Amniotic epithelial cell (primary cell): ENCODE measurements at regions not wholly inside any gene's neighbourhood (a gene's known extent, or its start where the extent isn't known, plus 50 kb on each side); places are given as distances from the start of the nearest gene placed in this dataset.
"Not testable (repeated sequence)": the region's sequence is repeated elsewhere in the genome, so short reads cannot be mapped to it uniquely, and the experiment has no call there.

Experiments used
- DNase-seq: peaks from one replicate; pipeline ENCODE4 v3.0.0-alpha.2; 2010; ENCODE audit warnings: low read depth

DNA sequence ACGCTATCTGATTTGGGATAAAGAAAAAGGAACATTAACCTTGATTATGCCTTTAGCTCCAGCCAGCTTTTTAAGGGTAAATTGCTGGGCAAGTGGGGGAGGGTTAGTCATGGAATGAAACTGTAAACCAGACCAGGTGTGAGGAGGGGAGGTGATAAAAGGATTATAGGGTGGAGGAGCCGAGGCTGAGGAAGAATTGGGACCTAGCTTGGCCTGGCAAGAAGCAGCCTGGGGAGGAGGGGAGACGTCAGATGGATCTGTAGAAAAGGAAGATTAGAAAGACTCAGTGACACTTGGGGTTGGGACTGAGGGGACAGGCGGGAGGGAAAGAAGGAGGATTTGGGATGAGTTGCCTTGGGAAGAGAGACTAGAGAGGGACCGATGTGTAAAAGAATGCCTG lies 590.8 kb upstream of the MDGA2 start:
- DNase-seq, result not testable (repeated sequence)

DNA sequence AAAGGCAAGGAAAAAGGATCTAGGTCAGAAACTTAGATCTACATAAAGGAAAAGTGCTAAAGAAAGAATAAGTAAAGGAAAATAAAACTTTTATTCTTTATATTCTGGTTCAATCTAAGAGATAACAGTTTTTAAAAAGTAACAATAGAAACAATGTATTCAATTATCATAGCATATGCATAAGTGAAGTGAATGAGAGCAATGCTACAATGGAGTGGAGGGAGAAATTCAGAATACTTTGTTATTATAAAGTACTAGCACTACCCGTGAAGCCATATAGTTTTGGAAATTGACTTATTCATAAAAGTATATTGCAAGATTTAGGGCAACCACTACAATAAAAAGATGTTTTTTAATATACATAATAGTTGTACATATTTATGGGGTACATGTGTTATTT lies 586.0 kb upstream of the MDGA2 start:
- no peak for DNase-seq

DNA sequence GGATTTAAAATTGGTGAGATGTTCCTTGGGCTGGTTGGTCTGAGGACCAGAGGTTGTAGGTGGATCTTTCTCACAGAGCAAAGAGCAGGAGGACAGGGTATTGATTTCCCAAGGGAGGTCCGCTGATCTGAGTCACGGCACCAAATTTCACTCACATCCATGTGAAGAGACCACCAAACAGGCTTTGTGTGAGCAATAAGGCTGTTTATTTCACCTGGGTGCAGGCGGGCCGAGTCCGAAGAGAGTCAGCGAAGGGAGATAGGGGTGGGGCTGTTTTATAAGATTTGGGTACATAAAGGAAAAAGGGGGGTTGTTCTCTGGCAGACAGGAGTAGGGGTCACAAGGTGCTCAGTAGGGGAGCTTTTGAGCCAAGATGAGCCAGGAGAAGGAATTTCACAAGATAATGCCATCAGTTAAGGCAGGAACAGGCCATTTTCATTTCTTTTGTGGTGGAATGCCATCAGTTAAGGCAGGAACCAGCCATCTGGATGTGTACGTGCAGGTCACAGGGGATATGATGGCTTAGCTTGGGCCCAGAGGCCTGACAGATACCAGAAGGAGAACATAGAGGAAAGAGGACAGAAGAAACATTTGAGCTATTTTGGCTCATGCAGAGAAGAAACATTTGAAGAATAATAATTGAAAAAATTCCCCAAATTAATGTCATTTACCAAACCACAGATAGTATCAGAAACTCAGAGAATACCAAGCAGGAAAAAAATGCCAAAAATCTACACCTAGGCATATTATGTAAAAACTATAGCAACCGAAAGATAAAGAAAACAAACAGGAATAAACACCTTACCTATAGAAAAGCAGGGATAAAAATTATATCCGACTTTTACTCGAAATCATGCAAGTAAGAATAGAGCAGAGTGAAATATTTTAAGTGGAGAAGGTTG lies 585.2 kb upstream of the MDGA2 start:
- not testable (repeated sequence) for DNase-seq

DNA sequence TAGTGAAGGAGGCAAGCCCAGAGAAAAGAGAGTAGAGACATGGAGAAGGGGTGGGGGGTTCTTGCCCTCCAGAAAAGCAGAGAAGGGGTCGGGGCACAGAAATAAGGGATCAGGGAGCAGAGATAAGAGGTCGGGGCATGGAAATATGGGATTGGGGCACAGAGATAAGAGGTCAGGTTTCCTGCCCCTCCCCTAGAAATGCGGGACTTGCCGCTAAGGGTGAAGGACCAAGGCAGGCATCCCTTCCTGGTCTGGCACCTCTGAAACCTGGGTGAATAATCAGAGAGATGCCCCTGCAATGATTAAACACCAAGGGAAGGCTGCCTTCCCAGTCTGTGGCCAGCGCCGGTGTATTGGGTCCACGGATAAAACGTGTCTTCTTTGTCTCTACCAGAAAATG lies 584.5 kb upstream of the MDGA2 start:
- DNase-seq, result not testable (repeated sequence)

DNA sequence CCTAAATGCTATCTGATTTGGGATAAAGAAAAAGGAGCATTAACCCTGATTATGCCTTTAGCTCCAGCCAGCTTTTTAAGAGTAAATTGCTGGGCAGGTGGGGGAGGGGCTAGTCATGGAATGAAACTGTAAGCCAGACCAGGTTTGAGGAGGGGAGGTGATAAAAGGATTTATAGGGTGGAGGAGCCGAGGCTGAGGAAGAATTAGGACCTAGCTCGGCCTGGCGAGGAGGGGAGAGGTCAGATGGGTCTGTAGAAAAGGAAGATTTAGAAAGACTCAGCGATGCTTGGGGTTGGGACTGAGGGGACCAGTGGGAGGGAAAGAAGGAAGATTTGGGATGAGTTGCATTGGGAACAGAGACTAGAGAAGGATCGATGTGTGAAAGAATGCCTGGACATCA lies 583.8 kb upstream of the MDGA2 start:
- not testable (repeated sequence) for DNase-seq

DNA sequence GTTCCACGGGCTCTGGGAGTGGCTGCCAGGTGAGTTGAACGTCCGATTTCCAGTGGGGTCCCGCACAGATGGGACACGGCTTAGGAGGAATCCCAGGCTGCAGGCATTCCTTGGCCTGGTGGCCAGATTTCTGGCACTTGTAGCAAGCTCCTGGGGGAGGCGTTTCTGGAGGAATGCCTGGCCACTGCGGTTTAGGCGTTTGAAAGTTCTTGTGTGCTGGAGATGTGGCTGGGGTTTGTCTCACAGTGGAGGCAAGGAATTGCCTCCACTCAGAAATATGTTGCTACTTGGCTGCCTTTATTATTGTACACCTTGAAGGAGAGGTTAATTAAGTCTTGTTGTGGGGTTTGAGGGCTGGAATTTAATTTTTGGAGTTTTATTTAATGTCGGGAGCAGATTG lies 583.3 kb upstream of the MDGA2 start:
- DNase-seq, result not testable (repeated sequence)

DNA sequence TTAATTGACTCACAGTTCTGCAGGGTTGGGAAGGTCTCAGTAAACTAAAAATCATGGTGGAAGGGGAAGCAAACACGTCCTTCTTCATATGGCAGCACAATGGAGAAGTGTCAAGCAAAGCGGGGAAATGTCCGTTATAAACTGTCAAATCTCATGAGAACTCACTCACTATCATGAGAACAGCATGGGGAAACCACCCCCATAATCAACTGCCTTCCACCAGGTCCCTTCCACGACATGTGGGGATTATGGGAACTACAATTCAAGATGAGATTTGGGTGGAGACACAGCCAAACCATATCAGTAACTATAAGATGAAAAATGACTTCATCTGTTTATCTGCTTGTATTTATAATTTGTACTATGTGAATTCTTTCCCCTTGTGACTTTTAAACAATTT lies 577.6 kb upstream of the MDGA2 start:
- DNase-seq, result no peak

DNA sequence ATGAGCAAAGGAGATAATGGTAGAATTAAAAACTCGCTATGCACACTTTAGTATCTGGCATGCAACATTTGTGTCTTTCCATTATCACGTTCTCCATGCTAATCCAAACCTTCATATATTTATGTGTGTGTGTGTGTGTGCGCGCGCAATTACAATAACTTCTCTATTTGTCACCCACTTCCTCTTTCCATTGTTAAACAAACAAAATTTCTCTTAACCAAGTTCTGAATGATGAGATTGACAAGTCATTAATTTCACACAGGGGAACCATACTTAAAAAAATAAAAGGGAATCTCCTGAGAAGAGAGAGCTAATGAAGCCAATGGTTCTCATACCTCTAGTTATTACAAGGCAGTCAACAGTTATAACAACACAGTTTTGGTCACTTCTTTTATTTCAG lies 575.9 kb upstream of the MDGA2 start:
- DNase-seq, result no peak

DNA sequence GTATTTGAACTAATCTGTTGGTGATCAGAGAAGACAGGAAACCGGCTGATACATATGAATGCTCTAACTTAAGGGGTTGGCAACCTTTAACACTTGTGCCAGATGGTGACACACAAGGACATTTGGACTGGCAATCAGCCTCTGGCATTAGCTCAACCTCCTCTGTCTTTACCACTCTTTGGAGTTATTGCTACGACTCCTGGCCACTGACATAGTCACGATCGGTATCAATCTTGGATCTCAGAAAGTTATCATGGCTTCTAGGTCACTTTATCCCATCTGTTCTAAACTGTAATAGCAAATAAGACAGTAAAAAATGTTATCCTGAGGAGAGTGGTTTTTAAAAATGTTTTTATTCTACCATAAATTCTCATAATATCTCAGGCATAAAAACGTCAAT lies 575.2 kb upstream of the MDGA2 start:
- DNase-seq, result no peak

DNA sequence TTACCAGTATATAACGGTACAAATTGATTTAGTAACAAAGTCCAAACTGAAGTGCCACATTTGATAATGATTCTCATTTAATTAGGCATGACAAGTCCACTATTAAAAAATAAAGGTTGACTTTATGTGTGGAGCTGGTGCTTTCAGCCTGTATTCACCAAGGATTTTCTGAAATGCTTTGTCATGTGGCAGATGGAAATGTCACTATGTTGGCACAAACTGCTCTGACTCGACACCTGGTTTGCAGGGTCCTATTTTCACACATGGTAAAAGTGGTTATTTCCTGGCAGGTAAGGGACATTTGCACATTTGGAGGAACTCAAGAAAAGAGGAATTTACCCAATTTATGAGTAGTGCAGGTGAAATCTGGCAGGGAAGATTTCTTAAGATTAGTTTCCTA lies 572.6 kb upstream of the MDGA2 start:
- no peak for DNase-seq

DNA sequence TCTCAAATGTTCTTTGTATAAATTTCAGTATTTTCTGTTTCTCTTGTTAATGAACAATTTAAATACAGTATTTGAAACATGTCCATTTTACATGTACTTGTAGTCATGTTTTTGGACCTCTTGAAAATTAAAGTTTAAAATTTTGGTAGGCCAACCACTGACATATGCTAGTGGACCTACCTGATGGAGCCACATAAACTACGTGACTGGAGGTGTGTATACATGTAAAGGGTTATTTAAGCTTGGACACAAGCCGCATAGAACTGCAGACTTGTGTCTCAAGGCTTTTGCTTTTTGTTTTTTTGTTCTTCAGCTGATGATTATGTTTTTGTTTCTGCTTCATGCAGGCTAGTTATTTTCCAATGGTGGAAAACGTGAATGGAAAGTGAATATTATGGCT lies 568.5 kb upstream of the MDGA2 start:
- DNase-seq, result no peak

DNA sequence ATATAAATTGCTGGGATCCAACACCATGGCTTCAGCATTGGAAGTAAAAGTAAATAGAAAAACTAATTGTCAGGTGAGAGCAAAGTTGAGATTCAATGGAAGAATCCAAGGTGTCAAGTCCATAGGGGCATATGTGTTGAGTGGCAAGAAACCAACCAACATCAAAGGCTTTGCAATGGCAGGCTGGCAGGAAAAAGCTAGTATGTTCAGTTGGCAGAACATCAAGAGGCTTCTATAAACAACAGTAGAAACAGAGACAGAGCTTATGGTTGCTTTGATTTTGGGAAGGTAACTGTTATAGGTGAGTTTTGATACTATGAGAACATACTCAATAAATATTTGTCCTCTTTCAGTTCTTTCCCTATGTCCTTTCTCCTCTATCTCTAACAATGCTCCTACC lies 553.7 kb upstream of the MDGA2 start:
- DNase-seq, result no peak

DNA sequence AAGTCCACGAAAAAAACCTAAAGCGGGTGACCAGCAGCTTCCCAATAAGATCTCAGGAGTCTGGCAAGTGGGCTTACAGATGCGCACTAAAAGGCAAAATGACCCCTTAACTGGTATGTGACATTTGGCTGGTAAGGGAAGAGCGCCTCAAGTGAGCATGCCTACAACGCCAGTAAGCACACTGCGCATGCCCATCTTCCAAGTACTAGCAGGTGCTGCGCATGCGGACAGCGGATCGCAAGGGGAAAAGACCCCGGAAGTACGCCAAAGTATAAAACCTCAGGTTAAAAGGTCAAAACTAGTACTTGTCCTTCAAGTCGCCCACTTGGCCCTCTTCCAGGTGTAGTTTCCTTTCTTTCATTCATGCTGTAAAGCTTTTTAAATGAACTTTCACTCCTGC lies 518.5 kb upstream of the MDGA2 start:
- DNase-seq, result no peak

DNA sequence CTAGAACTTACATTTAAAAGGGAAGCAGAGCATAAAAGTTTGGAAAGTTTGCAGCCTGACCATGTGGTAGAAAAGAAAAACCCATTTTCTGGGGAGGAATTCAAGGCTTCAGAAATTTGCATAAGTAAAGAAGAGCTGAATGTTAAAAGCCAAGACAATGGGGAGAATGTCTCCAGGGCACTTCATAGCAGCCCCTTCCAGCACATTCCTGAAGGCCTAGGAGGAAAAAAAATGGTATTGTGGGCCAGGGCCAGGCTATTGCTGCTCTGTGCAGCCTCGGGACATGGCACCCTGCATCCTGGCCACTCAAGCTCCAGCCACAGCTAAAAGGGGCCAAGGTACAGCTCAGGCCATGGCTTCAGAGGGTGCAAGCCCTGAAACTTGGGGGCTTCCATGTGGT lies 474.2 kb upstream of the MDGA2 start:
- not testable (repeated sequence) for DNase-seq

DNA sequence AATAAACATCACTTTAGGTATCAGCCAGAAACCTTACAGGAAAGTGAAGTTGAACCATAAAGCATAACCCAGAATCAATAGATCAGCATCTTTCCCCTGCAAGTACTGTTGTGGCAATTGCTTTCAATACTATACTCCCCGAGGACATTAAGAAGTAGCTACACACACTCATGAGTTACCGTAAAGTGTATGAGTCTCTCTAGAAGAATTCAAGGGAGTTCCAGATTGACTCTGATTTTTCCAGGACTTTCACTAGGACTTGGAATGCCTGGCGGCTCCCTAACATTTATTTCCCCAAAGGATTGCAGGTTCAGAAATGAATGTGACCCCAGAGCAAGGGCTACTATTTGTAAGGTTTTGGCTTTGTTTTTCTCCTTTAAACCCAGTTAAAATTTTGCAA lies 465.4 kb upstream of the MDGA2 start:
- DNase-seq, result no peak

DNA sequence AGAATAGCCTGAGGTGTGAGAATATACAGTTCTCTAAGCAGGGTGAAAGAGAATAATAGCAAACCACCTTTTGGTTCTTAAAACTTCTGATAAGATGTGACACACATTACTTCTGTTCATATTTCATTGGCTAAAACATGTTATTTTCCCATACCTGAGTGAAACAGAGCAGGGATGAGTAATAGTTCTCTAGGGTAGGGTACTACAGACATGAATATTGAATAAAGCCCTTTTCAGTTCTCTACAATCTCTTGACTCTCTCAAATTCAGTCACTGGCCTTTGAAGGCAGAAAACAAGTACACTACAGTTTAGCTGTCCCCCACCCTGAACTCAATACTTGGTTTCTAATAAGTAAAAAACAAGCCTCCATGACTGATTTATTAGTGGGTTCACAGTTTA lies 454.1 kb upstream of the MDGA2 start:
- no peak for DNase-seq

DNA sequence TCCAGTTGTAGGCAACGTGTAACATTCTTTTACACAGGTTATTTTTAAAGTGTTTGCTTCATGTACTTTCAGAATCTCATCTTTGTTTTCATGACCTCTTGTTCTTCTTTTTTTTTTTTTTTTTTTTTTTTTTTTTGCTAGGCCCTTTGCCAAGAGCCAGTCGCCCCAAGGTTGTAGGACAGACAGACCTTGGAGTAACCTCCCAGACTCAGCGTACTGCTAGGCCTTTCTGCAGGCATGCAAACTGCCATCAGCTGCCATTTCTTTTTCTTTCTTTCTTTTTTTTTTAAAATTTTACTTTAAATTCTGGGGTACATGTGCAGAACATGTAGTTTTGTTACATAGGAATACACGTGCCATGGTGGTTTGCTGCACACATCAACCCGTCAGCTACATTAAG lies 452.3 kb upstream of the MDGA2 start:
- no peak for DNase-seq

DNA sequence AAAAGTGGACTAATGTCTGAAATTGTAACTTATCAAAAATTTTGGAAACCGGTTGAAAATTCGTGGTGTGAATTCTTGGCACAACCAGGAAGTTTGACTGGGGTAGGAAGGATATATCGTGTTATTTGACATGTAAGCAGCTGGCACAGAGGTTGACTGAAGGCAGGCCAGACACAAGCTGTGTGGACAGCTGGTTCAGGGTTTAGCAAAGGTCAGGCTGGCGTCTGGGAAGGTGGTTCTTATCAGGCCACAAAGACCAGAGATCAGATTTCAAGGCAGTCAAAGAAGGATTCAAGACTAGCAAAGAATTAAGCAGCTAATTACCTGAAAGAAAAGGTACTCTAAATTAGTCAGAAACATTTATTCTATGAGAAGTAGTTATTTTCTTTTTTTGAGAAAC lies 450.2 kb upstream of the MDGA2 start:
- no peak for DNase-seq

DNA sequence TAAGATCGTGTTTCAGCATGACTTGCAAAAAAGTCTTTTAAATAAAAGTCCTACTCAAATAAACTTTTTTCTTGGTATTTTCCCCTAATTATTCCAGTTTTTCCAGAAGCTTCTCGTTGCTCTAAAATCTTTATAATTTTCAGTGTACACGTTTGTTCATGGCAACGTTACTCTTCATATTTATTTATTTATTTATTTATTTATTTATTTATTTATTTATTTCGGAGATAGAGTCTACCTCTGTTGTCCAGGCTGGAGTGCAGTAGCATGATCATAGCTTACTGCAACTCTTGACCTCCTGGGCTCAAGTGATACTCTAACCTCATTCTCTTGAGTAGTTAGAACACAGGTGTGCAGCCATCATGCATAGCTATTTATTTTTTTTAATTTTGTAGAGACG lies 438.3 kb upstream of the MDGA2 start:
- DNase-seq, result no peak

DNA sequence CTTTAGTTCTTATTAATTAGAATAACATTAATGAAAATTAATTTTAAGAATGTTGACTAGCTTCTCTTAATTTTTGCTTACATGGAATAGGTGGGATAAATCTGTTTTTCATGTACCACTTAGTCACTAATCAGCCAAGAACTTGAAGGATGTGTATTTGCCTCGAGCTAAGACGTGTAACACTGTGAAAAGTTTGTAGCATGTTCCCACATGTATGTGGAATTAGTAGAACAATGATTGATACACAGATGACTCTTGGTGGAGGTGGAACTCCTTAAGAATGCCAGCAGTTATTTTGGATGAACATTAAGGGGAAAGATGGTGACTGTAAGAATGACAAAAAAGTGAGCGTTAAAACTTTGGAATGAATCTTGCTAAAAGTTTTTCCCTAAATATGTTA lies 435.7 kb upstream of the MDGA2 start:
- DNase-seq, result no peak

DNA sequence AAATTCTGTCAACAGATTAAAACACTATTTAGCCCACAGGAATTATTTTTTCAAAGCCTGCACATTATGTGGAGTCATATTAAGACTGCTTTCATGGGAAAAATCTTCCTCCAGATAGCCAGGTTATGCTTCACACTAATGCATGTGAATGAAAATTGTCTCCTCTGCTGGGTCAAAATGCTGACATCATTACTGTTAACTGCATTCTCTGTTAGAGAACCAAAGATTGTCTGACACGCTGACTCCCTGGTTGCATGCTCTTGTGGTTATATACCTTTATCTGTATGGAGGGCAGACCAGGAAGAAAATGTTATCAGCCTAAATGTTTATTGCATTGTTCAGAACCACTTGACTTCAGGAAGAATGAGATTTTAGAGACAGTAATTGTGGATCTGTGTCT lies 432.2 kb upstream of the MDGA2 start:
- DNase-seq, result no peak

DNA sequence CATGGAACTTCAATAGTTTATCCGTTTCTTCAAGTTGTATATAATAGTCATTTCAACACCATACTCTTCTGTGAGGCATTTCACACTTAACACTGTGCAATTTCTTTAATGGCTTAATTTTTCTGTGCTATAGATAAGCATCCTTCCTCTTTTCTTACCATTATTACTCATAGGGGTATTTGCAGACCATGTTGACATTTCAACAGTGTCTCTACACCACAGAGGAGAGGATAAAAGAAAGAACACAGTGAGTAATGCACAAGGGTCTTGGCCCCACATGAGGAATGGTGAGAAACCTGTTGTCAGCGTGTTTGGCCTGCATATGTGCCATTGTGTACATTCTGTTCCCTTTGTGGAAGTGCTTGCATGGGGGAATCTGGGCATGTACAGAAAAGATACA lies 421.5 kb upstream of the MDGA2 start:
- no peak for DNase-seq

DNA sequence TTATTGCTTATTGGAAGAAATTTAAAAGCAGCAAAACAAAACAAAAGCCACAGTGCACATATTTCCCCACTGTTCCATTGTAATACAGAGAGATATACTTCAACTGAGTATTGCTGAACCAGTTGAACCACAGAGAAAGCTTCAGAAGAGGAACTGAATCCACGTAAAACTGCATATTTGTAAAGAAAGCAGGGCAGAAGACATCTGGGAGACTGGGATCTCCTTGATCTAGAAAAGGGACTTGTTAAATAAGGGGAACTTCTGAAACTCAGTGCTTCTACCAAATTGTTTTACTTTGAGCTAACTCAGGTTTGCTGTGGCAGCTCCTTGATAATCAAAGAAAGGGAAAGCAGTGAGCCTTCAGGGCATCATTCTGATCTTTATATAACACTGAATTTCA lies 411.1 kb upstream of the MDGA2 start:
- no peak for DNase-seq

DNA sequence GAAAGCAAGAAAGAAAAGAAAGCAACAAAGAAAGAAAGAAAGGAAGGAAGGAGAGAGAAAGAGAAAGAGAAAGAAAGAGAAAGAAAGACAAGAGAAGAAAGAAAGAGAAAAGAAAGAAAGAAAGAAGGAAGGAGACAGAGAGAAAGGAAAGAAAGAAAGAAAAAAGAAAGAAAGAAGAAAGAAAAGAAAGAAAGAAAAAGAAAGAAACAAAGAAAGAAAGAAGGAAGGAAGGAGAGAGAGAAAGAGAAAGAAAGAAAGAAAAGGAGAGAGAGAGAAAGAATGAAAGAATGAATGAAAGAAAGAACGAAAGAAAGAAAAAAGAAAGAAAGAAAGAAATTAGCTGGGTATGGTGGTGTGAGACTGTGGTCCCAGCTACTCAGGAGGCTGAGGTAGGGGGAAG lies 400.1 kb upstream of the MDGA2 start:
- DNase-seq, result no peak
